ENCODE measurements at regions not wholly inside any gene's neighbourhood (a gene's known extent, or its start where the extent isn't known, plus 50 kb on each side); places are given as distances from the start of the nearest gene placed in this dataset.

DNA sequence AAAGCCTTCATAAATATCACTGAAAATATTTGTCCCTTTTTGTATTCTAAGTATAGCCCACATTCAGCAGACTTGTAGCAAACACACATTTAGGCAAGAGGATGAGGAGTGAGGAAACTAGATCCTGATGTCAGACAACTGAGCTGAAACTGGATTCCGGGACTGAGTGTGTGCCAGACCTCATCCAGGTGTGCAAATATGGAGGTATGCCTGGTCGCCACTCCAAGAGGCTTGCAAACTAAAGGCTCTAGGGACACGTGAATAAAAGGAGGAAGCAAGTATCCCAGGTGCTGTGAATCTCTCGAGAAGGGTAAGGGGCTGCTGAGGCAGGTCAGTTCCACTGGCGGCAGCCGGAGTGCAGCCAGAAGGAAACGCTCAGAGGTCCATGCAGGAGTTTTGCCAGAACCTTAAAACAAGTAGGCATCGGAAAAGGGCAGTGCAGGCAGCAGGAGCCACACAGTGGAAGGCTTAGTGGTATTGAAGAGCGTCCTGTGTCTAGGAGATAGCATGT is 77.4 kb upstream of the ALDH1B1 start:
- H3K27ac ChIP-seq (ENCODE audit: insufficient read length, low read depth, low read length) = no peak overlapping the region
- Mint-ChIP-seq H3K9me3 (no peaks in the 10 kb centered on the region), H3K27me3 (ENCODE audit: low read depth) (peaks cover 39% of the 10 kb centered on the region), H3K36me3 (ENCODE audit: insufficient read depth in 1 of 3, low read depth in 3 of 3) (no peaks in the 10 kb centered on the region), H3K4me1 (peaks cover 10 to 16% of the 10 kb centered on the region in 2 experiments), H3K27ac (no peak overlapping the region), H3K4me3 (no peak overlapping the region)
- no peak overlapping the region for H4K91ac ChIP-seq (ENCODE audit: insufficient read length, low read depth, low read length)
- no peak overlapping the region for H2BK12ac ChIP-seq (ENCODE audit: insufficient read length, low read depth, low read length)
- no peaks in the 10 kb centered on the region for H3K79me1 ChIP-seq (ENCODE audit: insufficient read depth, low read depth, low read length, poor library complexity, severe bottlenecking)
- H2BK20ac ChIP-seq (ENCODE audit: low read depth, low read length, poor library complexity, severe bottlenecking) = no peak overlapping the region
- no peak overlapping the region for H4K8ac ChIP-seq (replicated peaks; ENCODE audit: insufficient read length, low read depth, low read length)
- no peak overlapping the region for H3K56ac ChIP-seq (ENCODE audit: insufficient read length, low read depth, low read length)
- no peaks in the 10 kb centered on the region for H3K9me3 ChIP-seq (ENCODE audit: control insufficient read depth, low read depth, low read length)
- no peak for DNase-seq
- H2BK120ac ChIP-seq (ENCODE audit: low read depth, low read length, poor library complexity, severe bottlenecking) = no peak overlapping the region
- no peak overlapping the region for H3K4ac ChIP-seq (ENCODE audit: low read depth, low read length)
- H3K4me2 ChIP-seq (ENCODE audit: insufficient read depth, insufficient read length, low read length) = no peak overlapping the region
- H2BK5ac ChIP-seq (ENCODE audit: insufficient read length, low read length) = no peak overlapping the region
- no peak overlapping the region for H2BK15ac ChIP-seq (ENCODE audit: low read depth, low read length)
- no peaks in the 10 kb centered on the region for H4K20me1 ChIP-seq (ENCODE audit: control insufficient read depth, insufficient read depth, insufficient read length)
- no peak overlapping the region for H3T11ph ChIP-seq (ENCODE audit: low read length)
- H3K14ac ChIP-seq (ENCODE audit: insufficient read depth, low read length) = no peak overlapping the region
- no peak overlapping the region for H3K9ac ChIP-seq (ENCODE audit: extremely low read depth, insufficient read length, low read length)
- no peak overlapping the region for H2AK5ac ChIP-seq (ENCODE audit: insufficient read length, low read length)
- H2AFZ ChIP-seq (ENCODE audit: low read length) = no peak overlapping the region
- H3K18ac ChIP-seq (ENCODE audit: insufficient read length, low read depth, low read length) = no peak overlapping the region
- H3K27me3 ChIP-seq (ENCODE audit: insufficient read depth, low read length) = no peaks in the 10 kb centered on the region
- TF ChIP-seq, protein P1, sequence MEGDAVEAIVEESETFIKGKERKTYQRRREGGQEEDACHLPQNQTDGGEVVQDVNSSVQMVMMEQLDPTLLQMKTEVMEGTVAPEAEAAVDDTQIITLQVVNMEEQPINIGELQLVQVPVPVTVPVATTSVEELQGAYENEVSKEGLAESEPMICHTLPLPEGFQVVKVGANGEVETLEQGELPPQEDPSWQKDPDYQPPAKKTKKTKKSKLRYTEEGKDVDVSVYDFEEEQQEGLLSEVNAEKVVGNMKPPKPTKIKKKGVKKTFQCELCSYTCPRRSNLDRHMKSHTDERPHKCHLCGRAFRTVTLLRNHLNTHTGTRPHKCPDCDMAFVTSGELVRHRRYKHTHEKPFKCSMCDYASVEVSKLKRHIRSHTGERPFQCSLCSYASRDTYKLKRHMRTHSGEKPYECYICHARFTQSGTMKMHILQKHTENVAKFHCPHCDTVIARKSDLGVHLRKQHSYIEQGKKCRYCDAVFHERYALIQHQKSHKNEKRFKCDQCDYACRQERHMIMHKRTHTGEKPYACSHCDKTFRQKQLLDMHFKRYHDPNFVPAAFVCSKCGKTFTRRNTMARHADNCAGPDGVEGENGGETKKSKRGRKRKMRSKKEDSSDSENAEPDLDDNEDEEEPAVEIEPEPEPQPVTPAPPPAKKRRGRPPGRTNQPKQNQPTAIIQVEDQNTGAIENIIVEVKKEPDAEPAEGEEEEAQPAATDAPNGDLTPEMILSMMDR (conservative IDR thresholded peaks at IDR 0.05) = no peak
- no peaks in the 10 kb centered on the region for H3K4me1 ChIP-seq (ENCODE audit: insufficient read depth, low read length)
- H3K23me2 ChIP-seq (ENCODE audit: insufficient read length, low read depth, low read length, poor library complexity, severe bottlenecking) = no peaks in the 10 kb centered on the region
- H3K23ac ChIP-seq (ENCODE audit: insufficient read length, low read depth, low read length) = no peak overlapping the region
- no CpG with 5 or more reads among the region's 9 CpGs for WGBS (ENCODE audit: extremely low coverage, insufficient read length, low lambda C conversion rate)
- H3K79me2 ChIP-seq (ENCODE audit: insufficient read depth, low read length) = no peaks in the 10 kb centered on the region
- H4K5ac ChIP-seq (ENCODE audit: insufficient read length, low read depth, low read length) = no peak overlapping the region

Measured in H9 (cell line).